Kidney epithelial cell (primary cell): ENCODE measurements at regions not wholly inside any gene's neighbourhood (a gene's known extent, or its start where the extent isn't known, plus 50 kb on each side); places are given as distances from the start of the nearest gene placed in this dataset.

Source experiments
- DNase-seq: peaks from one replicate; pipeline ENCODE4 v3.0.0-alpha.2; 2010; ENCODE audit warnings: low read depth
- H3K27me3 ChIP-seq: 2 replicates; pipeline ENCODE4 v1.6.0; 2011; ENCODE audit warnings: low read length; ENCODE audit not compliant: control insufficient read depth, insufficient read depth
- H3K36me3 ChIP-seq: 2 replicates; pipeline ENCODE4 v1.5.1; 2011; ENCODE audit warnings: low read length; ENCODE audit not compliant: control insufficient read depth, insufficient read depth
- H3K4me3 ChIP-seq: 2 replicates; pipeline ENCODE4 v1.5.1; 2011; ENCODE audit warnings: low read depth, mild to moderate bottlenecking, control low read depth, low read length
- TF ChIP-seq, protein P1 (sequence below): IDR thresholded peaks from 2 replicates; pipeline ENCODE4 v1.5.1; 2011; ENCODE audit warnings: mild to moderate bottlenecking, moderate library complexity, low read length, control low read depth, inconsistent platforms; ENCODE audit not compliant: insufficient read depth, poor library complexity, severe bottlenecking

- TF ChIP-seq, protein P1, sequence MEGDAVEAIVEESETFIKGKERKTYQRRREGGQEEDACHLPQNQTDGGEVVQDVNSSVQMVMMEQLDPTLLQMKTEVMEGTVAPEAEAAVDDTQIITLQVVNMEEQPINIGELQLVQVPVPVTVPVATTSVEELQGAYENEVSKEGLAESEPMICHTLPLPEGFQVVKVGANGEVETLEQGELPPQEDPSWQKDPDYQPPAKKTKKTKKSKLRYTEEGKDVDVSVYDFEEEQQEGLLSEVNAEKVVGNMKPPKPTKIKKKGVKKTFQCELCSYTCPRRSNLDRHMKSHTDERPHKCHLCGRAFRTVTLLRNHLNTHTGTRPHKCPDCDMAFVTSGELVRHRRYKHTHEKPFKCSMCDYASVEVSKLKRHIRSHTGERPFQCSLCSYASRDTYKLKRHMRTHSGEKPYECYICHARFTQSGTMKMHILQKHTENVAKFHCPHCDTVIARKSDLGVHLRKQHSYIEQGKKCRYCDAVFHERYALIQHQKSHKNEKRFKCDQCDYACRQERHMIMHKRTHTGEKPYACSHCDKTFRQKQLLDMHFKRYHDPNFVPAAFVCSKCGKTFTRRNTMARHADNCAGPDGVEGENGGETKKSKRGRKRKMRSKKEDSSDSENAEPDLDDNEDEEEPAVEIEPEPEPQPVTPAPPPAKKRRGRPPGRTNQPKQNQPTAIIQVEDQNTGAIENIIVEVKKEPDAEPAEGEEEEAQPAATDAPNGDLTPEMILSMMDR = no peak
- DNase-seq = no peak
- Histone ChIP-seq H3K27me3 (no peaks in the 10 kb centered on the region), H3K4me3 (no peak overlapping the region), H3K36me3 (no peaks in the 10 kb centered on the region)
Measured at GRCh38 chr5:82329393-82329792, 51.2 kb upstream of the RPS23 start.
